HG03175 (cell line): ENCODE measurements at regions not wholly inside any gene's neighbourhood (a gene's known extent, or its start where the extent isn't known, plus 50 kb on each side); places are given as distances from the start of the nearest gene placed in this dataset.

Experiments used
- ATAC-seq: cut with Tn5 transposase; IDR thresholded peaks from one replicate; pipeline ENCODE4 v1.9.1; 2021; ENCODE audit warnings: mild to moderate bottlenecking, moderate library complexity; ENCODE audit not compliant: unreplicated experiment

GRCh38 chr12:85504164-85504563 lies 224.1 kb downstream of the ALX1 start:
- ATAC-seq, result no peak

DNA sequence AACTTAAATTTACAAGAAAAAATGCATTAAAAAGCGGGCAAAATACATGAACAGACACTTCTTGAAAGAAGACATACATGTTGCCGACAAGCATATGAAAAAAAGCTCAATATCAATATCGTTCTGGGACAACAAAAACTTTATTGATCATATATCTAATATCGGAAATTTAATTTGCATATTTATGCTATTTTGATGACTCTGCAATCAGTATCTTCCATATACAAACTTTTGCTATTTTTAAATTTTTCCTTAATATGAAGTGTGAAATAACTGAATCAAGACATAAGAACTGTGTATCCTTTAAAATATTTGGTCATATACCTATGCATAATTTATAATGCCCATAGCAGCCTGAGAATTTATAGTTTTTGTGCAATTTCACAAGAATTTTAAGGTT lies 224.6 kb downstream of the ALX1 start:
- no peak for ATAC-seq

DNA sequence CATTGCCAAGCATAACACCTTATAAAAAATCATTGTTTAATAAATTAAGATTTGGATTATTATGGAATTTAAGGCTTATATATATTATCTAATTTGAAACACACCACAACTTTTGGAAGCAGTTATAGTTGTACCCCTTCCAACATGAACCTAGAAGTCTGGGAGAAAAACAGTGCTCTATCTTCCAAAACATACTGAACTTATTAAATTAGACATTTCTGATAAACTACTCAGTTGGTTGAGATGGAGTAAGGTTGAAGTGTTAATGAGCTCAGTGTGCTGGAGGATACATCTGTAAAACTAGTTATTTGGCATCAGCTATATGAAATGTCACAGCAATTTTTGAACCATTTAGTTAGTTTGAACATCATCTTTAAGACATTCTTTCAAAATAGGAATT lies 227.4 kb downstream of the ALX1 start:
- ATAC-seq, result no peak

DNA sequence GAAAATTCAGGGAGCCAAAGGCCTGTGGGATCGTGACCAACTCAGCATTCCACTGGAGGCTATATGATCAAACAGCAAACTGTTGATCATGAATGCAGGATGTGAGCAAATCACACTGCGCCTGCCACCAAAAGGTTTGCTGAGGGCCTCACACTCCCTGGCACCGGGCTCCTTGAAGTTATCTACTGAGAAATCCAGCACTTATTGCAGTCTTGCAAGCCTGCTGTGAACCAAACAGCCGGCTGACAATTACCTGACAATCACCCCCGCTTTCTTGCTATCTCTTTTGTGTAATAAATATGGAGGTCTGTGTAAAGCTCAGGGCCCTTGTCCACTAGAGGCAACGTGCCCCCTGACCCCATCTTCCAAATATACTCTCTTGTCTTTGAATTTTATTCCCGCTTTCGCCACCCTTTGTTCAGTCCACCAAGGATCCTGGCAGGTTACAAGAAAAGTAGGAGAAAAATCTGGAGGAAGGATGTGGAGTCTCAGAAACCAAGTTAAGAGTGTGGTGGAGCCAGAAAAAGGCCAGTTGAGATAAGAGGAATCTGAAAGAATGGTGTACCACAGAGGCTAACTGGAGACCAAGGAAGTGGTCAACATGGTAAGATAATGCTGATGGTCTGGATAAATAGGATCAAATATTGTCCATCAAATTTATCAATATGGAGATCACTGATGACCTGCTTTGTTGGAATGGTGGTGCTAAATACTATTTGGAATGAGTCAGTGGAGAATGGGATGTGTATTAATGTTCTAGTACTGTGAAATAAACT lies 229.2 kb downstream of the ALX1 start:
- peak; percentile 39 for ATAC-seq

- peak; percentile 99 for ATAC-seq
These were observed 229.8 kb downstream of the ALX1 start for GRCh38 chr12:85509857-85510256.

GRCh38 chr12:85516039-85516438 lies 236.0 kb downstream of the ALX1 start:
- no peak for ATAC-seq

DNA sequence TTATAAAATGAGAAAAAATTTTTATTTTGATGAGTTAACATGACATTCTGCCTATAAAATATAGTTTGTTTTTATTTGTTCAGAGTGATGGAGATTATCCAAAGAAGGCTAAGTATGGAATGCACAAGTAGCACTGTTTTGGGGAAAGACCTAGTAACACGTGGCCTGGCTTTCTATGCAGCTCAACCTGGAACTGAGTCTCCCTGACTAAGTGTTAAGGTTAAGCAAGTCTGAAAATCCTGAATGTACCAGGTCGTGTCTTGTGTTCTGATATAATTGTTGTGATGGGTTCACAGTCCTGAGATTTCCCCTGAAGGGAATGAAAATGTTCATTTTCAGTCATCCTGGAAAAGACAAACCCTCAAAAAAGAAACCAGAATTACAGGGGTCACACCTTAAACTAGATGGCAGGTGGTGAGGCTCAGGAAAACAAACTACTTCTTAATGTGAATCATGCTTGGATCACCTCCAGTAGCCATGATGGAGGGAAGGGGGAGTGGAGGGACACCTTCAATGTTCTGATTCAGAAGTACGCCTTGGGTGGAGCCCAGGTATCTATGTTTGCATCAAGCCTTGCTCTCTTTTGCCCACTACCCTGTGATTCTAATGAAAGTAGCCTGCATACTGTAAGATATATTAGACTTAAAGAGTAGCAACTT lies 236.8 kb downstream of the ALX1 start:
- no peak for ATAC-seq

- ATAC-seq, result no peak
These were observed 239.1 kb downstream of the ALX1 start for GRCh38 chr12:85519163-85519562.

DNA sequence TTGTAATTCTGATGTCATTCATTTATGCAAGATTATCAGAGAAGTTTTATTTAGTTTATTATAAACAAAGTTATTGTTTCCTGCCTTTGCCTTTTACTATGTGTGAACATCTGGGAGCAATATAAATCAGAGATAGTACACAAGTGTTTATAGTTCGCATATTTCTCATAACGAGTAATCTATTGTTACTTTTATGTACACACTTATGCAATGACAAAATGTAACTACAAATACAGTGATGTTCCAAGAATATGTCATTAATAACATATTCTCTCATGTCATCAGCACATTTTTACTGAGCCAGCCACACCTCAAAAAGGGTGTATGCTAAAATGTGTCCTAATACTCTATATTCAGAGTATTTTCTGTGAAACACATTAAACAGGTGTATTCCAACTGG lies 243.2 kb downstream of the ALX1 start:
- no peak for ATAC-seq

- ATAC-seq, result peak; percentile 63
These were observed 247.2 kb downstream of the ALX1 start for GRCh38 chr12:85527192-85527591.

- no peak for ATAC-seq
These were observed 249.9 kb downstream of the ALX1 start for GRCh38 chr12:85529896-85530295.

- no peak for ATAC-seq
These were observed 250.4 kb downstream of the ALX1 start for GRCh38 chr12:85530456-85530855.

GRCh38 chr12:85531341-85531740 lies 251.3 kb downstream of the ALX1 start:
- ATAC-seq, result peak; percentile 96

GRCh38 chr12:85549640-85550039 lies 269.6 kb downstream of the ALX1 start:
- no peak for ATAC-seq

GRCh38 chr12:85550924-85551323 lies 270.9 kb downstream of the ALX1 start:
- ATAC-seq, result no peak

DNA sequence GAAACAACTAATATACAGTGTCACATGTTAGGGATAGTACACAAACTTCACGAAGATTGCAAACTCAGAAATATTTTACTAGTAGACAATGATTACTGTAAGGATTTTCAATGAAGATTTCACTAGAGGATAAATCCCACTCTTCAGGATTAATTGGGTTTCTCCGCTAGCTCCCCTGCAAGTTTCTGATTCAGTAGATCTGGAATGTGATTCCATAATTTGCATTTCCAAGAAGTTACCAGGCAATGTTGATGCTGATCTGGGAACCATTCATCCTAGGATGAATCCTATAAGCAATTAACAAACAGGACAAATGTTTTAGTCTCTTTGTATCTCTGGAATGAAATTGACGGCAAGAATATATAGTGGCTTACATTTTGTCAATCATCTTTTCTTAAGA lies 272.4 kb downstream of the ALX1 start:
- no peak for ATAC-seq

- no peak for ATAC-seq
These were observed 277.8 kb downstream of the ALX1 start for GRCh38 chr12:85557850-85558249.

GRCh38 chr12:85558684-85559083 lies 277.5 kb downstream of the RASSF9 start:
- ATAC-seq, result no peak

DNA sequence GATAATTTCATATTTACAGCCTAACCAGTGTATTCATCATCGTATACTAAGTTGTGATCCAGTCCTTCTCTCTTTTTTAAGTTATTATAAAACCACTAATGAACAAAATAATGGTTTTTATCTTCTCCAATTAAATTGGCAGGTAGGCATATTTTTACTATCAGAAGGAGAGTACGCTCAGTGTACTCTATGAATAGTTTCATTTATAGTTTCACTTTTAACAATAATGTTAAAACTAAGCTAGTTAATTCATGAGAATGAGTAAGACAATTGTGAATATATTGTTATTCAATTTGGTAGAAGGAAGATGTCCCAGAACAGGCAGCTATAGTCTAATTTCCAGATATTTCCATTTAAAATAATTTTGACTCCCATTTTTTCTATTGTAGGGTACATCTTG lies 277.1 kb downstream of the RASSF9 start:
- ATAC-seq, result no peak

- no peak for ATAC-seq
These were observed 276.7 kb downstream of the RASSF9 start for GRCh38 chr12:85559536-85559935.

- ATAC-seq, result no peak
These were observed 273.4 kb downstream of the RASSF9 start for GRCh38 chr12:85562765-85563164.

DNA sequence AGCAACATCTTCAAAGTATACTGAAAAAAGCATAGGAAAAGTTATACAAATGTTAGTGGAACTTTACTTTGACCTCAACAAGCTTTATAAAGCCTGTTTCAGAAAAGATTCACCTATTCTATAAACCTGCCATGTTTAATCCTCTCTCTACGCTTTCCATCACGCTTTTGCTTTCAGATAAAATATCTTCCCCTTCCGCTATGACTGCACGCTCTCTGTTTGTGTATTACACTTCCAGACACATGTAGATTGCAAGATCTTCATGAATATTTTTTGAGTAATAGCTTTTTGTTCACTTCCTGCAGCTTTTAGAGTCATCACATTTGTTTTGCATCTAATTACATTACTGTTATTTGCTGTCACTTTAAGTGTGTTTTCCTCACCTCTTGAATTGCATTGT lies 271.4 kb downstream of the RASSF9 start:
- no peak for ATAC-seq
